Transverse colon (tissue), 4 donors: ENCODE measurements at regions not wholly inside any gene's neighbourhood (a gene's known extent, or its start where the extent isn't known, plus 50 kb on each side); places are given as distances from the start of the nearest gene placed in this dataset.

ENCODE experiments used
- DNase-seq: peaks from one replicate; pipeline ENCODE4 v3.0.0-alpha.2; 2019
- H3K27ac ChIP-seq, 4 donors: fragments of 200-600 bp; sonication (generic); 2 replicates each; pipeline ENCODE4 v1.5.1; 2016 to 2018; ENCODE audit warnings: inconsistent platforms in 4 of 4
- H3K27me3 ChIP-seq: fragments of 200-600 bp; sonication (generic); 2 replicates; pipeline ENCODE4 v1.5.1; 2017; ENCODE audit warnings: inconsistent platforms
- H3K36me3 ChIP-seq, 4 donors: fragments of 200-600 bp; sonication (generic); 2 replicates each; pipeline ENCODE4 v1.5.1; 2017 to 2019; ENCODE audit warnings: inconsistent platforms in 4 of 4
- H3K4me1 ChIP-seq, 4 donors: fragments of 200-600 bp; sonication (generic); 2 replicates each; pipeline ENCODE4 v1.5.1; 2017 to 2020; ENCODE audit warnings: inconsistent platforms in 4 of 4
- H3K4me3 ChIP-seq, 4 donors: fragments of 200-600 bp; sonication (generic); 1 replicate in 1 of 4; 2 replicates in 3 of 4; pipeline versions ENCODE4 v1.5.1 to v1.6.1; 2017 to 2019; ENCODE audit warnings: inconsistent platforms in 4 of 4
- H3K9me3 ChIP-seq, 2 donors: fragments of 200-600 bp; sonication (generic); 2 replicates each; pipeline ENCODE4 v1.5.1; 2017 to 2019; ENCODE audit warnings: inconsistent platforms in 2 of 2
- EP300 ChIP-seq: sonication (generic); formaldehyde crosslinking; IDR thresholded peaks from one replicate; pipeline ENCODE4 v1.6.1; 2017; ENCODE audit warnings: antibody characterized with exemption, low read depth
- POLR2A ChIP-seq: fragments of 450-650 bp; IDR thresholded peaks from one replicate; pipeline ENCODE4 v1.6.1; 2016; ENCODE audit warnings: antibody characterized with exemption, mild to moderate bottlenecking, moderate library complexity
- POLR2AphosphoS5 ChIP-seq, 3 donors: sonication (generic); formaldehyde crosslinking; IDR thresholded peaks; one replicate each; pipeline ENCODE4 v1.6.1; 2016; ENCODE audit warnings: antibody characterized with exemption in 3 of 3
- WGBS, 2 donors: methylation state at CpG; one replicate each; pipeline ENCODE4 v1.1.5; 2018; ENCODE audit warnings: low coverage in 1 of 2; 5-methylcytosine and 5-hydroxymethylcytosine counted together
- in situ Hi-C, 4 donors: fragments of 200-750 bp; cut with MboI; loops; one replicate each; pipeline versions ENCODE4 v1.15.0 to v1.15.1; 2017; ENCODE audit warnings: low sequenced_read_pairs in 3 of 4, low pct_ligation_motif_present in 1 of 4, low pct_unique_long_range_greater_than_20kb in 1 of 4
- intact Hi-C: fragments of 100-400 bp; cut with DNase I; formaldehyde crosslinking; loops from one replicate; pipeline ENCODE4 v1.15.1; 2023; ENCODE audit warnings: low total_unique reads
- TF ChIP-seq, protein P1 (sequence below), 5 experiments: fragments of 200-600 bp in 3 of 5; fragments of 450-650 bp in 2 of 5; sonication (generic) in 3 of 5; IDR thresholded peaks; 1 replicate in 2 of 5; 2 replicates in 3 of 5; pipeline ENCODE4 v1.5.1; 2016 to 2017; ENCODE audit warnings: antibody characterized with exemption in 5 of 5, inconsistent platforms in 3 of 5, mild to moderate bottlenecking in 2 of 5, moderate library complexity in 1 of 5

GRCh38 chr1:58338081-58338480 is 208.4 kb downstream of the OMA1 start:
- H3K27ac ChIP-seq, result no peak overlapping the region
- WGBS, 2 donors, result 56 to 75% methylated on average over 1 of the region's 1 CpG
- intact Hi-C loops, result no loop called here
- TF ChIP-seq POLR2A (no peak), POLR2AphosphoS5 (IDR thresholded peaks at IDR 0.05) (no peak), EP300 (no peak)
- TF ChIP-seq, protein P1, sequence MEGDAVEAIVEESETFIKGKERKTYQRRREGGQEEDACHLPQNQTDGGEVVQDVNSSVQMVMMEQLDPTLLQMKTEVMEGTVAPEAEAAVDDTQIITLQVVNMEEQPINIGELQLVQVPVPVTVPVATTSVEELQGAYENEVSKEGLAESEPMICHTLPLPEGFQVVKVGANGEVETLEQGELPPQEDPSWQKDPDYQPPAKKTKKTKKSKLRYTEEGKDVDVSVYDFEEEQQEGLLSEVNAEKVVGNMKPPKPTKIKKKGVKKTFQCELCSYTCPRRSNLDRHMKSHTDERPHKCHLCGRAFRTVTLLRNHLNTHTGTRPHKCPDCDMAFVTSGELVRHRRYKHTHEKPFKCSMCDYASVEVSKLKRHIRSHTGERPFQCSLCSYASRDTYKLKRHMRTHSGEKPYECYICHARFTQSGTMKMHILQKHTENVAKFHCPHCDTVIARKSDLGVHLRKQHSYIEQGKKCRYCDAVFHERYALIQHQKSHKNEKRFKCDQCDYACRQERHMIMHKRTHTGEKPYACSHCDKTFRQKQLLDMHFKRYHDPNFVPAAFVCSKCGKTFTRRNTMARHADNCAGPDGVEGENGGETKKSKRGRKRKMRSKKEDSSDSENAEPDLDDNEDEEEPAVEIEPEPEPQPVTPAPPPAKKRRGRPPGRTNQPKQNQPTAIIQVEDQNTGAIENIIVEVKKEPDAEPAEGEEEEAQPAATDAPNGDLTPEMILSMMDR (IDR thresholded peaks at IDR 0.05), result no peak
- H3K4me3 ChIP-seq, result no peak overlapping the region
- no peaks in the 10 kb centered on the region for H3K36me3 ChIP-seq
- no peak for DNase-seq
- no peaks in the 10 kb centered on the region for H3K4me1 ChIP-seq
- no peaks in the 10 kb centered on the region for H3K27me3 ChIP-seq
- in situ Hi-C loops, result no loop called here
- no peaks in the 10 kb centered on the region for H3K9me3 ChIP-seq

DNA sequence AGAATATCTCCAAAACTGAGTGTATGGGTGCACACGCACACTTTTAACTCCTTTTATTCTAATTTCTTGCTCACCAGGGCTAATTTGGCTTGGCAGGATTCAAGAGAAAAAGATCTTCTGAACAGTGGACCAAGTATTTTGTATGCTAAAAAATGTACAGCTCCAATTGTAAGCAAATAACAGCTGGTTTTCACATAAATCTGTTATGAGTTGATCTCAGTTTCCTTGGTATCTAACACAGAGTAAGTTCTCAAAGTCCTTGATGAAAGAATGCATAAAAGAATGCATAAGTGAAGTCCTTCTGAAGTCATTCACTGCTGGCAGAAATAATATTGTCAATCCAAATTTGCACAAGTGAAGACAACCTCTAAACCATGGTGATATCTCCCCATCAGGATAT is 213.0 kb downstream of the OMA1 start:
- H3K36me3 ChIP-seq, result no peaks in the 10 kb centered on the region
- WGBS, 2 donors, result 97 to 100% methylated on average over 1 of the region's 1 CpG
- no peak overlapping the region for H3K4me3 ChIP-seq
- DNase-seq, result no peak
- intact Hi-C loops, result no loop called here
- H3K27ac ChIP-seq, result no peak overlapping the region
- H3K4me1 ChIP-seq, result no peaks in the 10 kb centered on the region
- no peaks in the 10 kb centered on the region for H3K9me3 ChIP-seq
- TF ChIP-seq POLR2A (no peak), POLR2AphosphoS5 (IDR thresholded peaks at IDR 0.05) (no peak)
- TF ChIP-seq, protein P1 (IDR thresholded peaks at IDR 0.05), result no peak
- H3K27me3 ChIP-seq, result no peaks in the 10 kb centered on the region
- in situ Hi-C loops, result no loop called here

DNA sequence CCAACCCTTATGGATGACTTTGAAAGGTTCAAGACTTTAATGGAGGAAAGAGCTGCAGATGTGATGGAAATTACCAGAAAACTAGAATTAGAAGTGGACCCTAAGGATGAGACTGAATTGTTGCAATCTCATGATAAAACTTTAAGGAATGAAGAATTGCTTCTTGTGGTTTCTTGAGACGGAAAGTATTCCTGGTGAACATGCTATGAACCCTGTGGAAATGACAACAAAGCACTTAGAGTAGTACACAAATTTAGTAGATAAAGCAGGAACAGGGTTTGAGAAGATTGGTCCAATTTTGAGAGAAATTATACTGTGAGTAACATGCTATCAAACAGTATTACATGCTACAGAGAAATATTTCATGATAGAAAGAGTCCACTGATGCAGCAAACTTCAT is 215.4 kb downstream of the OMA1 start:
- Histone ChIP-seq H3K4me1 (no peaks in the 10 kb centered on the region), H3K4me3 (no peak overlapping the region), H3K9me3 (no peaks in the 10 kb centered on the region), H3K27me3 (no peaks in the 10 kb centered on the region), H3K27ac (no peak overlapping the region), H3K36me3 (no peaks in the 10 kb centered on the region)
- 78 to 91% methylated on average over 1 of the region's 1 CpG for WGBS, 2 donors
- intact Hi-C loops (no loop called here), in situ Hi-C loops (no loop called here)
- TF ChIP-seq, protein P1 (IDR thresholded peaks at IDR 0.05), result no peak
- TF ChIP-seq POLR2A (no peak), POLR2AphosphoS5 (IDR thresholded peaks at IDR 0.05) (no peak), EP300 (no peak)
- no peak for DNase-seq

DNA sequence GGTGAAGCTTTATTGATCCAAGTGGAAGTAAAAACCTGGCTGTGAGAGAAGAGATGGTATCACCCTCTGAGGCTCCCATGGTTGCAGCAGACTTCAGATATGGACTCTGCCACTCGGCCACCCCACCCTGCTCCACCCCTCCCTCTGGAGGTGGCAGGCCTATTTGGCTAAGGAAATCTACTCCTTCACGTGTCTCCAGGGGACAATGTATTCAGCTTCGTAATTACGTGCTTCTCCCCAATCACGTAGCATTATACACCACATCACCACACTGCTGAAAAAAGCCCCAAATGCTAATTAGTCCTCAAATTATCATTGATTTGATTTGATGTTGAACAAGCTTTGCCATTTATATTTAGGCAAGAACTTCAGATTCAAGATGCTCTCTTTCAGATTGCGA is 220.7 kb downstream of the OMA1 start:
- 59 to 65% methylated on average over 6 of the region's 6 CpGs for WGBS, 2 donors
- Histone ChIP-seq H3K27ac (no peak overlapping the region), H3K9me3 (peaks cover 2 to 5% of the 10 kb centered on the region in 2 donors), H3K27me3 (no peaks in the 10 kb centered on the region), H3K4me1 (no peaks in the 10 kb centered on the region), H3K4me3 (no peak overlapping the region), H3K36me3 (no peaks in the 10 kb centered on the region)
- TF ChIP-seq, protein P1 (IDR thresholded peaks at IDR 0.05), result no peak
- TF ChIP-seq EP300 (no peak), POLR2A (no peak)
- intact Hi-C loops (loop anchor here (2.0 kb wide), 1 partner anchor 71 kb away; no protein-coding TSS in a partner anchor), in situ Hi-C loops (no loop called here)
- no peak for DNase-seq
